ENCODE measurements at regions not wholly inside any gene's neighbourhood (a gene's known extent, or its start where the extent isn't known, plus 50 kb on each side); places are given as distances from the start of the nearest gene placed in this dataset.

DNA sequence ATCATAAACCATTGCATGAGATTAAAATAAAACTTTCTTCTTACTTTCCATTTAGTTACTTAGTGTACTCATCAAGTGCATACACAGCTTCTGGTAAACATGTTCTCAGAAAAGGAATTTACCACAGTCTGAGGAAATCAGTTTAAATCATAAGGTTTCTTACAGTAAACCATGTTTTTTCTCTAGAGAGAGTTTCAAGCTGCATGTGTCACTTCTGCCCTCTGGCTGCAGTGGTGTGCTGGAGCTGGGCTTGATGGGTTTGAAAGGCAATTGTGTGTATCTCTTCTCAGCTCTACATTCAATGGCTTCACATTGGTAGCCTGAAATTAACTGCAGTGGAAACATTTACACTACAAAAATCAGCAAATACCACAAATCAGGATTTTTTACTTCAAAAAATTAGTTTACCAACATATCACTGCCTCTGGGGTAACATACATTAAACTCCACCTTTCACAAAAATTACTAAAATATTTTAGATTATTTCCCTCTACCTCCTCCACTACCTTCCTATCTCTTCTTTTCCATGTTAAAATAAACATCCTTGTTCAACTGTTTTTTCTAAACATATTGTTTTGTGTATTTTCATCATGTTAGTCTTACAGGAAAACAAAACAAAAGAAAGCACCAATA lies 414.3 kb downstream of the ANXA1 start:
- Histone ChIP-seq H3K9me1 (ENCODE audit: insufficient read depth, low read length) (no peaks in the 10 kb centered on the region), H3K14ac (replicated peaks; ENCODE audit: low read depth, low read length) (no peak overlapping the region), H2AFZ (replicated peaks; ENCODE audit: low read length, poor library complexity) (no peak overlapping the region), H3K4me3 (ENCODE audit: insufficient read depth, low read depth, low read length) (no peak overlapping the region), H4K8ac (ENCODE audit: low read depth in 2 of 2, low read length in 2 of 2) (no peak overlapping the region), H2AK9ac (replicated peaks; ENCODE audit: low read depth, low read length, poor library complexity) (no peak overlapping the region), H3K27me3 (ENCODE audit: control insufficient read depth, insufficient read depth, low read length) (no peaks in the 10 kb centered on the region), H3K9me3 (ENCODE audit: control insufficient read depth, insufficient read depth, low read length) (no peaks in the 10 kb centered on the region), H3K4me1 (ENCODE audit: control insufficient read depth, insufficient read depth, low read length) (no peaks in the 10 kb centered on the region), H2BK15ac (ENCODE audit: low read depth, low read length) (no peak overlapping the region), H3K36me3 (ENCODE audit: control insufficient read depth, insufficient read depth, low read length) (no peaks in the 10 kb centered on the region), H2BK120ac (ENCODE audit: low read depth, low read length) (no peak overlapping the region), H3K79me1 (ENCODE audit: low read depth in 1 of 2, low read length in 2 of 2) (no peaks in the 10 kb centered on the region), H2BK20ac (ENCODE audit: low read depth, low read length) (no peak overlapping the region), H4K20me1 (ENCODE audit: insufficient read depth, low read length) (no peaks in the 10 kb centered on the region), H3K27ac (ENCODE audit: insufficient read depth, low read length) (no peak overlapping the region), H4K5ac (ENCODE audit: low read depth, low read length) (no peak overlapping the region), H3K23ac (ENCODE audit: low read depth, low read length) (no peak overlapping the region), H2BK5ac (ENCODE audit: low read depth, low read length, poor library complexity, severe bottlenecking) (no peak overlapping the region), H2AK5ac (ENCODE audit: low read depth, low read length) (no peak overlapping the region), H3K4ac (ENCODE audit: low read depth, low read length) (no peak overlapping the region), H3K18ac (ENCODE audit: low read depth, low read length) (no peak overlapping the region), H4K91ac (ENCODE audit: insufficient read depth, low read depth, low read length) (no peak overlapping the region), H3K4me2 (ENCODE audit: low read depth, low read length) (no peak overlapping the region), H3K9ac (ENCODE audit: low read depth, low read length) (no peak overlapping the region), H3K56ac (ENCODE audit: extremely low read depth, insufficient read depth, low read length) (no peak overlapping the region)
- dilution Hi-C loops (cut with HindIII; ENCODE audit: low sequenced_read_pairs, unreplicated experiment), result no loop called here
- ChIA-PET CTCF (no interaction called here), POLR2A (ENCODE audit: unreplicated experiment) (no interaction called here)
- TF ChIP-seq SMC3 (IDR thresholded peaks at IDR 0.05; ENCODE audit: low read depth, low read length) (no peak), CTCF (conservative IDR thresholded peaks at IDR 0.05; ENCODE audit: low read depth, low read length) (0 out of 2 replicates have a peak, but pooled peaks have one; percentile 6), MAFK (IDR thresholded peaks at IDR 0.05; ENCODE audit: low read depth, low read length) (no peak), BHLHE40 (IDR thresholded peaks at IDR 0.05; ENCODE audit: low read depth, low read length) (no peak), RCOR1 (IDR thresholded peaks at IDR 0.05; ENCODE audit: insufficient replicate concordance, low read length) (no peak), MAZ (IDR thresholded peaks at IDR 0.05; ENCODE audit: borderline replicate concordance, low read depth, low read length) (no peak)
- intact Hi-C loops (cut with micrococcal nuclease), result no loop called here
- BruUV-seq (replicated peaks), result no TSS peak
- in situ Hi-C loops (cut with MboI; ENCODE audit: low sequenced_read_pairs), result loop anchor here (10.0 kb wide), 1 partner anchor 61 kb away; no protein-coding TSS in a partner anchor
- DNase-seq (no peak), ATAC-seq (ENCODE audit: low read depth) (no peak)

Measured in IMR-90 (cell line).